H9 (cell line): ENCODE measurements at regions not wholly inside any gene's neighbourhood (a gene's known extent, or its start where the extent isn't known, plus 50 kb on each side); places are given as distances from the start of the nearest gene placed in this dataset.
A peak's percentile ranks its signal among the peaks of the same experiment; 100 is the strongest.

Experiments
- DNase-seq: peaks from one replicate; pipeline ENCODE4 v3.0.0-alpha.2; 2017
- H2AFZ ChIP-seq: one replicate; pipeline ENCODE4 v1.6.1; 2013; ENCODE audit warnings: mild to moderate bottlenecking, low read length, control low read depth, moderate library complexity
- H2AK5ac ChIP-seq: 2 replicates; pipeline ENCODE4 v1.6.1; 2013; ENCODE audit warnings: low read length, control low read depth, mixed read lengths; ENCODE audit not compliant: insufficient read length
- H2BK120ac ChIP-seq: one replicate; pipeline ENCODE4 v1.6.1; 2013; ENCODE audit warnings: low read depth, mild to moderate bottlenecking, low read length, control low read depth, inconsistent platforms; ENCODE audit not compliant: poor library complexity, severe bottlenecking
- H2BK12ac ChIP-seq: 2 replicates; pipeline ENCODE4 v1.6.1; 2013; ENCODE audit warnings: low read length, control low read depth, mixed read lengths, low read depth; ENCODE audit not compliant: insufficient read length
- H2BK15ac ChIP-seq: 2 replicates; pipeline ENCODE4 v1.6.1; 2013; ENCODE audit warnings: low read depth, low read length, control low read depth
- H2BK20ac ChIP-seq: one replicate; pipeline ENCODE4 v1.6.1; 2013; ENCODE audit warnings: low read depth, mild to moderate bottlenecking, low read length, control low read depth, inconsistent platforms; ENCODE audit not compliant: poor library complexity, severe bottlenecking
- H2BK5ac ChIP-seq: 2 replicates; pipeline ENCODE4 v1.6.1; 2013; ENCODE audit warnings: low read length, control low read depth, mixed read lengths; ENCODE audit not compliant: insufficient read length
- H3K14ac ChIP-seq: 2 replicates; pipeline ENCODE4 v1.6.1; 2013; ENCODE audit warnings: low read length, control low read depth; ENCODE audit not compliant: insufficient read depth
- H3K18ac ChIP-seq: 2 replicates; pipeline ENCODE4 v1.6.1; 2013; ENCODE audit warnings: low read depth, mild to moderate bottlenecking, mixed read lengths, low read length, control low read depth; ENCODE audit not compliant: insufficient read length
- H3K23ac ChIP-seq: 2 replicates; pipeline ENCODE4 v1.6.1; 2013; ENCODE audit warnings: low read length, control low read depth, mixed read lengths, low read depth; ENCODE audit not compliant: insufficient read length
- H3K23me2 ChIP-seq: 2 replicates; pipeline ENCODE4 v1.6.1; 2013; ENCODE audit warnings: low read depth, mild to moderate bottlenecking, mixed read lengths, low read length, control low read depth; ENCODE audit not compliant: insufficient read length, poor library complexity, severe bottlenecking
- H3K27ac ChIP-seq: 2 replicates; pipeline ENCODE4 v1.5.1; 2013; ENCODE audit warnings: low read length, control low read depth, mixed read lengths, low read depth; ENCODE audit not compliant: insufficient read length
- H3K27me3 ChIP-seq: 2 replicates; pipeline ENCODE4 v1.6.1; 2013; ENCODE audit warnings: low read length, control low read depth, inconsistent platforms; ENCODE audit not compliant: insufficient read depth
- H3K4ac ChIP-seq: 2 replicates; pipeline ENCODE4 v1.6.1; 2013; ENCODE audit warnings: low read depth, mild to moderate bottlenecking, control low read depth, inconsistent platforms, low read length, moderate library complexity
- H3K4me1 ChIP-seq: 2 replicates; pipeline ENCODE4 v1.6.1; 2013; ENCODE audit warnings: low read length, control low read depth, inconsistent platforms; ENCODE audit not compliant: insufficient read depth
- H3K4me2 ChIP-seq: 2 replicates; pipeline ENCODE4 v1.6.1; 2013; ENCODE audit warnings: low read length, control low read depth, mixed read lengths; ENCODE audit not compliant: insufficient read length, insufficient read depth
- H3K56ac ChIP-seq: 2 replicates; pipeline ENCODE4 v1.6.1; 2013; ENCODE audit warnings: low read depth, mild to moderate bottlenecking, mixed read lengths, low read length, control low read depth; ENCODE audit not compliant: insufficient read length
- H3K79me1 ChIP-seq: 2 replicates; pipeline ENCODE4 v1.6.1; 2013; ENCODE audit warnings: low read depth, mild to moderate bottlenecking, moderate library complexity, low read length, control low read depth, inconsistent platforms; ENCODE audit not compliant: insufficient read depth, poor library complexity, severe bottlenecking
- H3K79me2 ChIP-seq: 2 replicates; pipeline ENCODE4 v1.6.1; 2013; ENCODE audit warnings: low read length, control low read depth, inconsistent platforms; ENCODE audit not compliant: insufficient read depth
- H3K9ac ChIP-seq: 2 replicates; pipeline ENCODE4 v1.6.1; 2013; ENCODE audit warnings: low read length, control low read depth, mixed read lengths; ENCODE audit not compliant: insufficient read length; ENCODE audit errors: extremely low read depth
- H3K9me3 ChIP-seq: one replicate; pipeline ENCODE4 v1.6.1; 2013; ENCODE audit warnings: low read depth, low read length, inconsistent platforms; ENCODE audit not compliant: control insufficient read depth
- H3T11ph ChIP-seq: one replicate; pipeline ENCODE4 v1.6.1; 2013; ENCODE audit warnings: mild to moderate bottlenecking, low read length, control low read depth, inconsistent platforms
- H4K20me1 ChIP-seq: one replicate; pipeline ENCODE4 v1.6.1; 2013; ENCODE audit not compliant: control insufficient read depth, insufficient read length, insufficient read depth
- H4K5ac ChIP-seq: 2 replicates; pipeline ENCODE4 v1.6.1; 2013; ENCODE audit warnings: low read depth, mild to moderate bottlenecking, mixed read lengths, low read length, control low read depth; ENCODE audit not compliant: insufficient read length
- H4K8ac ChIP-seq: replicated peaks from 2 replicates; pipeline ENCODE4 v1.6.1; 2013; ENCODE audit warnings: low read length, control low read depth, mixed read lengths, low read depth; ENCODE audit not compliant: insufficient read length
- H4K91ac ChIP-seq: 2 replicates; pipeline ENCODE4 v1.6.1; 2013; ENCODE audit warnings: low read depth, mild to moderate bottlenecking, moderate library complexity, mixed read lengths, low read length, control low read depth; ENCODE audit not compliant: insufficient read length
- H3K27ac Mint-ChIP-seq, 3 experiments: 2 replicates in 2 of 3; 3 replicates in 1 of 3; pipeline ENCODE4 v1.8.0; 2020 to 2021; ENCODE audit warnings: mixed read lengths in 3 of 3, mild to moderate bottlenecking in 1 of 3, moderate library complexity in 1 of 3
- H3K27me3 Mint-ChIP-seq: 2 replicates; pipeline ENCODE4 v1.8.0; 2021; ENCODE audit warnings: low read depth, mild to moderate bottlenecking, moderate library complexity, mixed read lengths
- H3K36me3 Mint-ChIP-seq, 3 experiments: 2 replicates in 2 of 3; 3 replicates in 1 of 3; pipeline ENCODE4 v1.8.0; 2020 to 2021; ENCODE audit warnings: low read depth in 3 of 3, mixed read lengths in 3 of 3; ENCODE audit not compliant: insufficient read depth in 1 of 3
- H3K4me1 Mint-ChIP-seq, 2 experiments: 2 replicates each; pipeline ENCODE4 v1.8.0; 2020; ENCODE audit warnings: mixed read lengths in 2 of 2
- H3K4me3 Mint-ChIP-seq, 2 experiments: 2 replicates in 1 of 2; 3 replicates in 1 of 2; pipeline ENCODE4 v1.8.0; 2020 to 2021; ENCODE audit warnings: mild to moderate bottlenecking in 2 of 2, mixed read lengths in 2 of 2, moderate library complexity in 1 of 2
- H3K9me3 Mint-ChIP-seq, 2 experiments: 2 replicates in 1 of 2; 3 replicates in 1 of 2; pipeline ENCODE4 v1.8.0; 2020; ENCODE audit warnings: mild to moderate bottlenecking in 2 of 2, mixed read lengths in 2 of 2, moderate library complexity in 1 of 2
- WGBS: extraction: QIAGEN DNeasy Blood & Tissue Kit; methylation state at CpG from one replicate; pipeline ENCODE4 v1.1.7; 2013; ENCODE audit warnings: missing lambda C conversion rate, low lambda C conversion rate, mixed read lengths; ENCODE audit not compliant: insufficient read length; ENCODE audit errors: extremely low coverage; 5-methylcytosine and 5-hydroxymethylcytosine counted together
- TF ChIP-seq, protein P1 (sequence below): fragments of 200-600 bp; sonication (generic); conservative IDR thresholded peaks from 3 replicates; pipeline ENCODE4 v1.8.0; 2021; ENCODE audit warnings: antibody characterized with exemption, mild to moderate bottlenecking

DNA sequence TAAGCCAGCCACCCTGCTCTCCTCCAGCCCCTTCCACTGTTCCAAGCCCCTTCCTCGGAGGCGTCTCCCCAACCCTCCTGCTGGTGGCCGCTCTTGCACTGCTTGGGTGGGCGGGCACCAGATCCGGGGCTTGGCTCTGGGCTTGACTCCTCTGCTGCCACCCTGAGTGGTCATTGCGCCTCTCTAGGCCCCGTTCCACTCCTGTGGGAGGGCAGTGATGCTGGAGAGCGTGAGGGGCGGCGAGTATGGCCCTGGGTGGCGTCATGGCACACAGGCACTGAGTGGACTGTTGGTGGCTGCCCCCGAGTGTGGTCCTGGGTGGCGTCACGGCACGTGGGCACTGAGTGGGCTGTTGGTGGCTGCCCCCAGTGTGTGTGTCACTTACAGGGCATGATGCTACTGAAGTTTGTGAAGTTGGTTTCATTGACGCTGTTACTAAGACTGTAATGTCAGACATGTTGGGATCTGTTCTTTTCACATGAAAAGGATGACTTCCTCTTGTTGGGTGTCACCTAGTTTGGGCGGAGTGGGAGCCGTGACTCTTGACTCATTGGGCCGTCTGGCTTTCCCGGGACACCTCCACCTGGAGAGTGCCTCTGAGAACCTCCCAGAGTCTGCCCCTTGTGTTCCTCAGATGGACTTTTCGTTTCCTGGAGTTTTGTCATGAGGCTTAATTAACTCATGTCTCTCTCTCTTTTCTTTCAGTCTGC lies 55.9 kb upstream of the HGFAC start:
- WGBS, result no CpG with 5 or more reads among the region's 21 CpGs
- Mint-ChIP-seq H3K4me1 (peaks cover 49 to 58% of the 10 kb centered on the region in 2 experiments), H3K27ac (peak overlapping the region; percentile 52 to 88 (median 74); a peak in 5 of 7 replicates), H3K36me3 (peaks cover 0 to 8% (median 7%) of the 10 kb centered on the region in 3 experiments; a peak in 5 of 7 replicates), H3K27me3 (peaks cover 3% of the 10 kb centered on the region), H3K4me3 (no peak overlapping the region), H3K9me3 (peaks cover 7 to 9% of the 10 kb centered on the region in 2 experiments)
- no peak for DNase-seq
- Histone ChIP-seq H3K9me3 (peaks cover 5% of the 10 kb centered on the region), H3K4me1 (peaks cover 3% of the 10 kb centered on the region; the same call in 1 of the 2 replicates), H3K14ac (no peak overlapping the region; the same call in 1 of the 2 replicates), H4K5ac (no peak overlapping the region), H2BK12ac (no peak overlapping the region), H3K23me2 (no peaks in the 10 kb centered on the region), H2BK15ac (no peak overlapping the region), H4K91ac (peak overlapping the region; percentile 82), H3K4ac (no peak overlapping the region), H2BK120ac (no peak overlapping the region), H2AK5ac (no peak overlapping the region), H3K79me1 (no peaks in the 10 kb centered on the region), H3K27ac (no peak overlapping the region), H3K79me2 (no peaks in the 10 kb centered on the region), H4K20me1 (no peaks in the 10 kb centered on the region), H2AFZ (no peak overlapping the region), H3K56ac (no peak overlapping the region), H3K9ac (no peak overlapping the region), H3K4me2 (no peak overlapping the region), H2BK20ac (no peak overlapping the region), H3K23ac (no peak overlapping the region), H3K27me3 (no peaks in the 10 kb centered on the region), H2BK5ac (no peak overlapping the region), H3T11ph (no peak overlapping the region), H4K8ac (no peak overlapping the region), H3K18ac (no peak overlapping the region)
- TF ChIP-seq, protein P1, sequence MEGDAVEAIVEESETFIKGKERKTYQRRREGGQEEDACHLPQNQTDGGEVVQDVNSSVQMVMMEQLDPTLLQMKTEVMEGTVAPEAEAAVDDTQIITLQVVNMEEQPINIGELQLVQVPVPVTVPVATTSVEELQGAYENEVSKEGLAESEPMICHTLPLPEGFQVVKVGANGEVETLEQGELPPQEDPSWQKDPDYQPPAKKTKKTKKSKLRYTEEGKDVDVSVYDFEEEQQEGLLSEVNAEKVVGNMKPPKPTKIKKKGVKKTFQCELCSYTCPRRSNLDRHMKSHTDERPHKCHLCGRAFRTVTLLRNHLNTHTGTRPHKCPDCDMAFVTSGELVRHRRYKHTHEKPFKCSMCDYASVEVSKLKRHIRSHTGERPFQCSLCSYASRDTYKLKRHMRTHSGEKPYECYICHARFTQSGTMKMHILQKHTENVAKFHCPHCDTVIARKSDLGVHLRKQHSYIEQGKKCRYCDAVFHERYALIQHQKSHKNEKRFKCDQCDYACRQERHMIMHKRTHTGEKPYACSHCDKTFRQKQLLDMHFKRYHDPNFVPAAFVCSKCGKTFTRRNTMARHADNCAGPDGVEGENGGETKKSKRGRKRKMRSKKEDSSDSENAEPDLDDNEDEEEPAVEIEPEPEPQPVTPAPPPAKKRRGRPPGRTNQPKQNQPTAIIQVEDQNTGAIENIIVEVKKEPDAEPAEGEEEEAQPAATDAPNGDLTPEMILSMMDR, result no peak
